ENCODE measurements at regions not wholly inside any gene's neighbourhood (a gene's known extent, or its start where the extent isn't known, plus 50 kb on each side); places are given as distances from the start of the nearest gene placed in this dataset.

DNA sequence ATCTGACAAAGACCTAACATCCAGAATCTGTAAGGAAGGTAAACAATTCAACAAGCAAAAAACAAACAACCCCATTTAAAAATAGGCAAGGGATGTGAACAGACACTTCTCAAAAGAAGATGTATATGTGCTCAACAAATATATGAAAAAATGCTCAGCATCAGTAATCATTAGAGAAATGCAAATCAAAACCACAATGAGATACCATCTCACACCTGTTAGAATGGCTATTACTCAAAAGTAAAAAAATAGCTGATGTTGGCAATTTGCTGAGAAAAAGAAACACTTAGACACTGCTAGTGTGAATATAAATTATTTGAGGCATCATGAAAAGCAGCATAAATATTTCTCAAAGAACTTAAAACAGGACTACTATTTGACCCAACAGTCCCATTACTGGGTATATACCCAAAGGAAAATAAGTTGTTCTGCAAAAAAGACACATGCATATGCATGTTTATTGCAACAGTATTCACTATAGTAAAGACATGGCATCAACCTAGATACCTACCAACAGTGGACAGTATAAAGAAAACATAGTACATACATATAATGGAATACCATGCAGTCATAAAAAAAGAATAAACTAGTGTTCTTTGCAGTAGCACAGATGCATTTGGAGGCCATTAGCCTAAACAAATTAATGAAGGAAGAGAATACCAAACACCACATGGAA is 980.1 kb downstream of the KCNMA1 start:
- TF ChIP-seq, protein P1, sequence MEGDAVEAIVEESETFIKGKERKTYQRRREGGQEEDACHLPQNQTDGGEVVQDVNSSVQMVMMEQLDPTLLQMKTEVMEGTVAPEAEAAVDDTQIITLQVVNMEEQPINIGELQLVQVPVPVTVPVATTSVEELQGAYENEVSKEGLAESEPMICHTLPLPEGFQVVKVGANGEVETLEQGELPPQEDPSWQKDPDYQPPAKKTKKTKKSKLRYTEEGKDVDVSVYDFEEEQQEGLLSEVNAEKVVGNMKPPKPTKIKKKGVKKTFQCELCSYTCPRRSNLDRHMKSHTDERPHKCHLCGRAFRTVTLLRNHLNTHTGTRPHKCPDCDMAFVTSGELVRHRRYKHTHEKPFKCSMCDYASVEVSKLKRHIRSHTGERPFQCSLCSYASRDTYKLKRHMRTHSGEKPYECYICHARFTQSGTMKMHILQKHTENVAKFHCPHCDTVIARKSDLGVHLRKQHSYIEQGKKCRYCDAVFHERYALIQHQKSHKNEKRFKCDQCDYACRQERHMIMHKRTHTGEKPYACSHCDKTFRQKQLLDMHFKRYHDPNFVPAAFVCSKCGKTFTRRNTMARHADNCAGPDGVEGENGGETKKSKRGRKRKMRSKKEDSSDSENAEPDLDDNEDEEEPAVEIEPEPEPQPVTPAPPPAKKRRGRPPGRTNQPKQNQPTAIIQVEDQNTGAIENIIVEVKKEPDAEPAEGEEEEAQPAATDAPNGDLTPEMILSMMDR (IDR thresholded peaks at IDR 0.05), result no peak
- no peak for TF ChIP-seq POLR2A (IDR thresholded peaks at IDR 0.05)
- H3K4me3 ChIP-seq (ENCODE audit: low read depth, poor library complexity, severe bottlenecking), result no peak overlapping the region
- no peak for DNase-seq (ENCODE audit: low spot score in 2 of 2)
- intact Hi-C loops (cut with DNase I; ENCODE audit: low total_unique reads), result no loop called here

DNA sequence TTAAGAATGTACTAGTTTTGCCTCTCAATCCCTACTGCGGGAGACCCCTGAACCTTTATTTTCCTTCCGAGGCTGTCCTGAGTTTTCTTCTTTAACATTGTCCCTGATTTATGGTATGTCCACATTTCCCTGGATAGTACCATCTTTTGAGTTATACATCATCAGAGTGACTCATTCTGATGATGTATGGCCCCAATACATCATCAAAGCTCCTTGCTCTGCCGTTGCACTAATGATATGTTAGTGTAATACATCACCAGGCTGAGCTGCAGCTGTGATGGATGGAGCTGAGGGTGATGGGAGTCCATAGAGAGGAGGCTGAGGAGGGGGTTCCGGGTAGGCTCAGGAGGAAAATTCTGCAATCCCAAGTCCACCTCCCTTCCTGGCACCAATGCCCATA is 986.5 kb downstream of the KCNMA1 start:
- no peak for TF ChIP-seq POLR2A (IDR thresholded peaks at IDR 0.05)
- TF ChIP-seq, protein P1 (IDR thresholded peaks at IDR 0.05), result no peak
- 51 to 58% methylated on average over 4 of the region's 4 CpGs for WGBS, 2 donors
- intact Hi-C loops (cut with DNase I; ENCODE audit: low total_unique reads), result no loop called here
- no peak overlapping the region for H3K4me3 ChIP-seq (ENCODE audit: low read depth, poor library complexity, severe bottlenecking)
- no peak for DNase-seq (ENCODE audit: low spot score in 2 of 2)

GRCh38 chr10:76649723-76650127 is 987.9 kb downstream of the KCNMA1 start:
- intact Hi-C loops (cut with DNase I; ENCODE audit: low total_unique reads), result no loop called here
- peak; percentile 47 to 88 for DNase-seq (ENCODE audit: low spot score in 2 of 2)
- H3K4me3 ChIP-seq (ENCODE audit: low read depth, poor library complexity, severe bottlenecking), result no peak overlapping the region
- TF ChIP-seq, protein P1 (IDR thresholded peaks at IDR 0.05), result no peak
- no peak for TF ChIP-seq POLR2A (IDR thresholded peaks at IDR 0.05)
- WGBS, 2 donors, result 48 to 57% methylated on average over 3 of the region's 3 CpGs

- intact Hi-C loops (cut with DNase I; ENCODE audit: low total_unique reads), result no loop called here
- WGBS, 2 donors, result 72 to 78% methylated on average over 3 of the region's 3 CpGs
- no peak overlapping the region for H3K4me3 ChIP-seq (ENCODE audit: low read depth, poor library complexity, severe bottlenecking)
- DNase-seq (ENCODE audit: low spot score in 2 of 2), result no peak
- no peak for TF ChIP-seq POLR2A (IDR thresholded peaks at IDR 0.05)
- TF ChIP-seq, protein P1 (IDR thresholded peaks at IDR 0.05), result no peak
Measured at GRCh38 chr10:76649254-76649653, 988.4 kb downstream of the KCNMA1 start.

DNA sequence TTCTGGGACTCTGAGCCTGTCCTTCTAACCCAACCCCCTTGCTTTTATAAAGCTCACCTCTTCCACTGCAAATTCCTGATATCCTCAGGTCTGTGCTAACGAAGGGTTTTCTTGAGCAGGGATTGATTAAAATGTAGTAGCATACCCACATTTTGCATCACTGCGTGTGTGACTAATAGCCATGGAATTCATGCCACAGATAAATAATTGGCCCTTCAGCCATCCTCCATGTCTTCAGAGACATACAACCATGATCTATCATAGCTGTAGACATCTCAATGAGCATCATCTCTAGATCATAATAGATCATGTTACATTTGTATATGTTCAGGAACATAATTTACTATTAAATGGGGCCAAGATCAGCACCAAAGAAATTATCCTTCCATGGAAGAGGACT is 990.3 kb downstream of the KCNMA1 start:
- TF ChIP-seq POLR2A (IDR thresholded peaks at IDR 0.05), result no peak
- TF ChIP-seq, protein P1 (IDR thresholded peaks at IDR 0.05), result no peak
- no peak overlapping the region for H3K4me3 ChIP-seq (ENCODE audit: low read depth, poor library complexity, severe bottlenecking)
- intact Hi-C loops (cut with DNase I; ENCODE audit: low total_unique reads), result no loop called here
- no peak for DNase-seq (ENCODE audit: low spot score in 2 of 2)
- 69 to 91% methylated on average over 2 of the region's 2 CpGs for WGBS, 2 donors

DNA sequence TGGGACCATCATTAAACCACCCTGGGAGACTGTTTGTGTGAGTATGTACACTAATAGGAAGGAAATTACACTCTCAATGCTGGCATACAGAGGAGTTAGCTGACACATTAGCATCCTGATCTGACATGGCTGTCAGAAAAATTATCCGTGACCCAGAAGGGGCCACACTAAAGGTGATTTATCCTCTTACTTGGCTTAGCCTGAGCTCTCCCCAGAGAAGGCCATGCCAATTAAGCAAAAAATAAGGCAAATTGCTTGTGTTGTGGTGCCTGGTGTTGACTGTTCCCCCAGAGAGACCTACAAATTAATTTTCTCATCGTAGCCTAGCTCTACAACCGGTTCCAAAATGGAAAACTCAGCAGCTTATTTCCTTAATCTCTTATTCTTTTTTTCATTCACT is 992.3 kb downstream of the KCNMA1 start:
- intact Hi-C loops (cut with DNase I; ENCODE audit: low total_unique reads), result no loop called here
- TF ChIP-seq, protein P1 (IDR thresholded peaks at IDR 0.05), result no peak
- TF ChIP-seq POLR2A (IDR thresholded peaks at IDR 0.05), result no peak
- no peak for DNase-seq (ENCODE audit: low spot score in 2 of 2)
- no peak overlapping the region for H3K4me3 ChIP-seq (ENCODE audit: low read depth, poor library complexity, severe bottlenecking)
- 75 to 80% methylated on average over 3 of the region's 3 CpGs for WGBS, 2 donors

All from lower leg skin (tissue), 4 donors.